Thyroid gland (tissue), 4 donors: ENCODE measurements at regions not wholly inside any gene's neighbourhood (a gene's known extent, or its start where the extent isn't known, plus 50 kb on each side); places are given as distances from the start of the nearest gene placed in this dataset.

Experiments used
- DNase-seq, 2 donors: peaks; one replicate each; pipeline ENCODE4 v3.0.0-alpha.2; 2019
- H3K27ac ChIP-seq, 3 donors: fragments of 200-600 bp; sonication (generic); 1 replicate in 2 of 3; 2 replicates in 1 of 3; pipeline ENCODE4 v1.5.1; 2016 to 2019; ENCODE audit warnings: mild to moderate bottlenecking in 1 of 3, moderate library complexity in 1 of 3
- H3K27me3 ChIP-seq: fragments of 200-600 bp; sonication (generic); one replicate; pipeline ENCODE4 v1.5.1; 2019
- H3K36me3 ChIP-seq, 2 donors: fragments of 200-600 bp; sonication (generic); one replicate each; pipeline ENCODE4 v1.5.1; 2016 to 2019
- H3K4me1 ChIP-seq, 2 donors: fragments of 200-600 bp; sonication (generic); one replicate each; pipeline ENCODE4 v1.5.1; 2017 to 2019
- H3K4me3 ChIP-seq, 3 donors: fragments of 200-600 bp; sonication (generic); replicated peaks in 1 of 3; 1 replicate in 2 of 3; 2 replicates in 1 of 3; pipeline ENCODE4 v1.5.1; 2016; ENCODE audit warnings: mild to moderate bottlenecking in 1 of 3
- H3K9me3 ChIP-seq: fragments of 200-600 bp; sonication (generic); one replicate; pipeline ENCODE4 v1.5.1; 2017
- POLR2A ChIP-seq, 2 donors: fragments of 450-650 bp; IDR thresholded peaks; one replicate each; pipeline ENCODE4 v1.6.1; 2017; ENCODE audit warnings: antibody characterized with exemption in 2 of 2, mild to moderate bottlenecking in 2 of 2, moderate library complexity in 1 of 2
- WGBS, 2 donors: methylation state at CpG; one replicate each; pipeline ENCODE4 v1.1.5; 2017; 5-methylcytosine and 5-hydroxymethylcytosine counted together
- intact Hi-C: fragments of 100-400 bp; cut with DNase I; formaldehyde crosslinking; loops from one replicate; pipeline ENCODE4 v1.15.1; 2023
- TF ChIP-seq, protein P1 (sequence below), 6 experiments: fragments of 200-600 bp in 3 of 6; fragments of 450-650 bp in 3 of 6; sonication (generic) in 3 of 6; IDR thresholded peaks; one replicate each; pipeline ENCODE4 v1.5.1; 2016 to 2019; ENCODE audit warnings: antibody characterized with exemption in 6 of 6, mild to moderate bottlenecking in 2 of 6, inconsistent platforms in 1 of 6, moderate library complexity in 1 of 6

- intact Hi-C loops: no loop called here
- WGBS, 2 donors: 90 to 99% methylated on average over 3 of the region's 3 CpGs
- no peak for DNase-seq
- Histone ChIP-seq H3K4me3 (no peak overlapping the region), H3K27me3 (no peaks in the 10 kb centered on the region), H3K27ac (no peak overlapping the region), H3K9me3 (no peaks in the 10 kb centered on the region), H3K4me1 (no peaks in the 10 kb centered on the region), H3K36me3 (no peaks in the 10 kb centered on the region)
- TF ChIP-seq, protein P1, sequence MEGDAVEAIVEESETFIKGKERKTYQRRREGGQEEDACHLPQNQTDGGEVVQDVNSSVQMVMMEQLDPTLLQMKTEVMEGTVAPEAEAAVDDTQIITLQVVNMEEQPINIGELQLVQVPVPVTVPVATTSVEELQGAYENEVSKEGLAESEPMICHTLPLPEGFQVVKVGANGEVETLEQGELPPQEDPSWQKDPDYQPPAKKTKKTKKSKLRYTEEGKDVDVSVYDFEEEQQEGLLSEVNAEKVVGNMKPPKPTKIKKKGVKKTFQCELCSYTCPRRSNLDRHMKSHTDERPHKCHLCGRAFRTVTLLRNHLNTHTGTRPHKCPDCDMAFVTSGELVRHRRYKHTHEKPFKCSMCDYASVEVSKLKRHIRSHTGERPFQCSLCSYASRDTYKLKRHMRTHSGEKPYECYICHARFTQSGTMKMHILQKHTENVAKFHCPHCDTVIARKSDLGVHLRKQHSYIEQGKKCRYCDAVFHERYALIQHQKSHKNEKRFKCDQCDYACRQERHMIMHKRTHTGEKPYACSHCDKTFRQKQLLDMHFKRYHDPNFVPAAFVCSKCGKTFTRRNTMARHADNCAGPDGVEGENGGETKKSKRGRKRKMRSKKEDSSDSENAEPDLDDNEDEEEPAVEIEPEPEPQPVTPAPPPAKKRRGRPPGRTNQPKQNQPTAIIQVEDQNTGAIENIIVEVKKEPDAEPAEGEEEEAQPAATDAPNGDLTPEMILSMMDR (IDR thresholded peaks at IDR 0.05): no peak
- no peak for TF ChIP-seq POLR2A (IDR thresholded peaks at IDR 0.05)
These were observed 448.6 kb upstream of the NRP1 start for GRCh38 chr10:33783078-33783477.

GRCh38 chr10:33781606-33782395 lies 447.3 kb upstream of the NRP1 start:
- no peak for DNase-seq
- no peaks in the 10 kb centered on the region for H3K4me1 ChIP-seq
- no peaks in the 10 kb centered on the region for H3K27me3 ChIP-seq
- TF ChIP-seq, protein P1 (IDR thresholded peaks at IDR 0.05): no peak
- no peak for TF ChIP-seq POLR2A (IDR thresholded peaks at IDR 0.05)
- H3K36me3 ChIP-seq: no peaks in the 10 kb centered on the region
- H3K4me3 ChIP-seq: no peak overlapping the region
- WGBS, 2 donors: 68 to 69% methylated on average over 7 of the region's 7 CpGs
- H3K9me3 ChIP-seq: no peaks in the 10 kb centered on the region
- intact Hi-C loops: no loop called here
- no peak overlapping the region for H3K27ac ChIP-seq

DNA sequence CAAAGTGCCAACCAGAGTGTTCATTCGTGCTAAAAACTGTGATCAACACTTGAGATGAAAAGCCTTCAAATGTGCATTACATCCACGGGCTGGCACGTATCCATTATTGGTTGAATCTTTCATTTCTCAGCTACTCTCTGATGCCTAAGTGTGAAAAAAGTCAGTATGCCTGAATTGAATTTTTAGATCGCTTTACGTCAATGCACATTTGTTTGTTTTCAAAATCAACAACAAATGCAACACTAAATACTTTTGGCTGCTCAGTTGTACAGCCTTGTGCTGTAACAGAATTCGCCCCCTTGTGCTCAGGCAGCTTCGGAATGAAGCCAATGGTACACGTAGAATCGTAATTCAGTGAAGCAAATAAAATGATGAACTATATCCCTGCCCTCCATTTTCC lies 446.5 kb upstream of the NRP1 start:
- DNase-seq: no peak
- H3K36me3 ChIP-seq: no peaks in the 10 kb centered on the region
- no peak for TF ChIP-seq POLR2A (IDR thresholded peaks at IDR 0.05)
- TF ChIP-seq, protein P1 (IDR thresholded peaks at IDR 0.05): no peak
- WGBS, 2 donors: 89% methylated on average over 9 of the region's 9 CpGs
- intact Hi-C loops: no loop called here
- H3K4me3 ChIP-seq: no peak overlapping the region
- H3K9me3 ChIP-seq: no peaks in the 10 kb centered on the region
- no peaks in the 10 kb centered on the region for H3K27me3 ChIP-seq
- no peaks in the 10 kb centered on the region for H3K4me1 ChIP-seq
- H3K27ac ChIP-seq: no peak overlapping the region

DNA sequence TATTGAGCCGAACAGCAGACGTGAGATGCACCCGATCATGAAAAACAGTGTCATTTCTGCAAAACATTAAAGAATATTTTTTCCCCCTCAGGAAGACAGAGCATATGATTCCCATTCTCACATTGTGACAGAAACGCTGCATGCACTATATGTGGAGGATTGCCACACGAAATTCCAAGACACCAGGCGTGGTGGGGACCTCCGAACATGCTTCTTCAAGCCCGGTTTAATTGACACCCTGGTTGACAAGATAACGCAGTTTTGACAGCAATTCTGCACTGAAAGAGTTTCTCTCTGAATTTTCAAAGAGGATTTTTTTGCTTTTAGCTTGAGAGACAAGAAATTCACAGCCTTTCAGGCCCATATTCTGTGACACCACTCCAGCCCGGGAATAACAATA lies 442.8 kb upstream of the NRP1 start:
- intact Hi-C loops: no loop called here
- no peak overlapping the region for H3K27ac ChIP-seq
- DNase-seq: no peak

More for the DNA sequence above, 442.8 kb upstream of the NRP1 start:
- TF ChIP-seq POLR2A (IDR thresholded peaks at IDR 0.05): no peak
- TF ChIP-seq, protein P1 (IDR thresholded peaks at IDR 0.05): no peak
- no peaks in the 10 kb centered on the region for H3K36me3 ChIP-seq
- no peak overlapping the region for H3K4me3 ChIP-seq
- no peaks in the 10 kb centered on the region for H3K27me3 ChIP-seq
- no peaks in the 10 kb centered on the region for H3K4me1 ChIP-seq
- 90 to 95% methylated on average over 10 of the region's 10 CpGs for WGBS, 2 donors
- no peaks in the 10 kb centered on the region for H3K9me3 ChIP-seq
